ENCODE measurements at regions not wholly inside any gene's neighbourhood (a gene's known extent, or its start where the extent isn't known, plus 50 kb on each side); places are given as distances from the start of the nearest gene placed in this dataset.
"Not testable (repeated sequence)": the region's sequence is repeated elsewhere in the genome, so short reads cannot be mapped to it uniquely, and the experiment has no call there.

DNA sequence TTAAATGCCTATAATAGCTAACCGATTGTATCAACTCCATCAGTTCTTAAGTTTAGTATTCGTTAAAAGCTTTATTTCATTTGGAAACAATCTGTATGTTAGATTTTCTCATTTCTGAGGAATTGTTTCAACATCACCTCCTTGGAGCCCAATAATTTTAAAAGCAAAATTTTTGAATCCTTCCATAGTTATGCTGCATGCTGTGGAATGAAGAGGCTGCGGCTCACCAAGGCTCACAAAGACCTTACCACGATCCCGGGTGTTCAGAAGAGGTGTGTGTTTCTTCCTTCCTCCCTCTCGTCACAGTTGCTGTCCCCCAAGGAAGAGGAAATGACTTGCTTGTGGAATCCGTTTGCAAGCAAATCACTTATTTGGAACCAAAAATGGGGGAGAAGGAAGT, 143.8 kb downstream of the FGF1 start:
- DNase-seq (ENCODE audit: low read depth) = no peak

DNA sequence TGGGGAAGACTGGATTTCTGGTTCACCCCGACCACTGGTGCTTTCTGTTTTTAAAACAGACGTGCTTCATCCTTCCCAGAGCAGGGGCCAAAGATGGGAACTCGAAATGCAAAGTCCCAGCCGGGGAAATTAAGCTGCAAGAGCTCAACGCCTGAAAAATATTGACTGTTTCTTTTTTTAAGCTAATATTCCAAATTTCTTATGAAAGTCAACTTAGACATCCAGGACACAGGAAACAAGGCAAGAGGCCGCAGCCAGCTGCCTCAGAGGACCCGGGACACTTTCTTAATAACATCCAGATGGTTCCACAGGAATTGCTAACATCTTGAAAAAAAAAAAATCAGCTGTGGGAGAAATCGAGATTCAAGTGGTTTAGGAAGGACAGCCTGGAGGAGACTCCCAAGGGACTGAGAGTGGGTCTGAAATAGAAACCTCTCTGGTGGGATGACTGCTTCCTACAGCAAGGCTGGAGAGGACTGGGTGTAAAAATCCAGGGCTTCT, 144.9 kb downstream of the FGF1 start:
- DNase-seq (ENCODE audit: low read depth) = no peak

GRCh38 chr5:142539154-142539740, 146.6 kb downstream of the FGF1 start:
- DNase-seq (ENCODE audit: low read depth) = no peak

DNA sequence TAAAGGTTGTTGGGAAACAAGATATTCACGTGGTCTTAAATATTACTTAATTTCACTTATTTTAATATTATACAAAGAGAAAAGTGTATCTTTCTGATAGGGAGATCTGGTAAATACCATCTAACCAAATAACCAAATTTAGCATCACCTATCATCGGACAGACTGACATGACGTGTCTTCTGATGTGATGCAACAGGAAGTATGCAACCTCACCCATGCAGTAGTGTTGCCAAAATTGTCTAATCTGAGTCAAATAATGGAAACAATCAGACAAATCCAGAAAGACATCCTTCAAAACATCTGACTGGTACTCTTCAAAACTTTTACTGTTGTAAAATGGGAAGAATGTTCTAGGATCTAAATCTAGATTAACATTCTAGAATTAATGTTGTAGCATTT, 148.0 kb downstream of the FGF1 start:
- no peak for DNase-seq (ENCODE audit: low read depth)

- DNase-seq (ENCODE audit: low read depth) = no peak
Observed at GRCh38 chr5:142532781-142533176, 153.1 kb downstream of the FGF1 start.

- DNase-seq (ENCODE audit: low read depth) = no peak
Observed at GRCh38 chr5:142531977-142532780, 153.7 kb downstream of the FGF1 start.

DNA sequence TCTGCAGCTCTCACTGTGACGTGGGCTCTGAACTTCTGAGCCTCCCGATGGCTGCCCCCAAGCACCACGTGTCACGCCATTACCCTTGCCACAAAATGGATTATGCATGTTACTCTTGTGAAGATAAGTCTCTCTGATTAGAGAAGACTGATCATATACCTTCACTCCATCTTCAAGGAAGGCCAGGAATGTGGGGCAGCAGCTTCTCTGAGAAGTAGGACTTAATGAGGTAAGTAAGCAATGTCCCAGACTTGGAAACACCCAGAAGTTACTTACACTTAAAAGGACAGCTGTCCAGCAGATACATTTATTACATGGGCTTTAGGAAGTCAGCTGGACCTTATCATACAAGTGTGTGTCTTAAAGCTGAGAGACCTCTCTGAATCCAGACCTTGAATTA, 155.0 kb downstream of the FGF1 start:
- no peak for DNase-seq (ENCODE audit: low read depth)

- DNase-seq (ENCODE audit: low read depth) = no peak
Observed at GRCh38 chr5:142529626-142530278, 156.1 kb downstream of the FGF1 start.

GRCh38 chr5:142527664-142528295, 158.1 kb downstream of the FGF1 start:
- DNase-seq (ENCODE audit: low read depth) = no peak

GRCh38 chr5:142527234-142527633, 158.7 kb downstream of the FGF1 start:
- DNase-seq (ENCODE audit: low read depth) = no peak

GRCh38 chr5:142522983-142523382, 162.9 kb downstream of the FGF1 start:
- no peak for DNase-seq (ENCODE audit: low read depth)

DNA sequence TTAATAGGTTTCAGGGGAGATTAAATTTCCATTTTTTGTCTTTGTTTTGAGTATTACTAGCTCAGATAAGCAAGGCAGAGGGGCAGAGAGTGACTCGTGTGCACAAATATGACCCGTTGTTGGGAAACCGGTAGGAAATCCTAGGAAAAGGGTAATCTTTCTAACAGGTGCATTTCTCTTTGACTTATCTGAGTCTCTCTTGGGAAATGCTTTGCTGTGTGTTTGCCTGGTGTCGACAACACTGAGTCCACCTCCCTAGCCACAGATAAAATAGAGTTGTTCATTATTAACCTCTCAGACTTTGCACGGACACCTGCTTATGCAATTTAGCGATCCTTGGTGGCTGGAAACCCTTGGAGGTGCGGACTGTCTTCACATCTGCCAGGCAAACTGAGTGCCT, 164.2 kb downstream of the FGF1 start:
- DNase-seq (ENCODE audit: low read depth) = no peak

DNA sequence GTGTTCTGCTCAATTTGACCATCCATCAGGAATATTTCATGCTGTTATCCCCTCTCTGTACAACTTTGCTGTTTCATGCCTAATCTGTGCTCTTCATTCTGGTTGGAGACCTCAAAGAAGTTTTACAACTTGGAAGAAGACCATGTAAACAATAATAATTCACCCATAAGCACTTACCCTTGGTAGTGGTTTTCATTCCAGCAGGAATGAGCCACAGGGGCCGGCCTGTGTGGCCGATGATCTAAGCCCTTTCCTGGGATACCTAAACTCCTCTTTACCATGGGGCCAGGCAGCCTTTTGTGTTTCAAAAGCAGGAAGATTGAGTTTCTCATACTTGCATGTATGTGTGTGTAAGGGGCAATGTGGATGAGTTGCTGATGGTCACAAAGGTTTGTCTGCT, 165.0 kb downstream of the FGF1 start:
- DNase-seq (ENCODE audit: low read depth) = no peak

GRCh38 chr5:142519913-142520312, 166.0 kb downstream of the FGF1 start:
- DNase-seq (ENCODE audit: low read depth) = not testable (repeated sequence)

DNA sequence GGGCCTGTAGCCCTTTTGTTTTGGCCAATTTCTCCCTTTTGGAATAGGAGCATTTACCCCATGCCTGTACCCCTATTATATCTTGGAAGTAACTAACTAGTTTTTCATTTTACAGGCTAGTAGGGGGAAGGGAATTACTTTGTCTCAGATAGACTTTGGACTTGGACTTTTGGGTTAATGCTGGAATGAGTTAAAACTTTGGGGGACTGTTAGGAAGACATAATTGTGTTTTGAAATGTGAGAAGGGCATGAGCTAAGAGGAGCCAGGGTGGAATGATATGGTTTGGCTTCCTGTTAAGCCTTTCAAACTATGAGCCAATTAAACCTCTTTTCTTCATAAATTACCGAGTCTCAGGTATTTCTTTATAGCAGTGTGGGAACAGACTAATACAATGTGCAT, 168.1 kb downstream of the FGF1 start:
- no peak for DNase-seq (ENCODE audit: low read depth)

DNA sequence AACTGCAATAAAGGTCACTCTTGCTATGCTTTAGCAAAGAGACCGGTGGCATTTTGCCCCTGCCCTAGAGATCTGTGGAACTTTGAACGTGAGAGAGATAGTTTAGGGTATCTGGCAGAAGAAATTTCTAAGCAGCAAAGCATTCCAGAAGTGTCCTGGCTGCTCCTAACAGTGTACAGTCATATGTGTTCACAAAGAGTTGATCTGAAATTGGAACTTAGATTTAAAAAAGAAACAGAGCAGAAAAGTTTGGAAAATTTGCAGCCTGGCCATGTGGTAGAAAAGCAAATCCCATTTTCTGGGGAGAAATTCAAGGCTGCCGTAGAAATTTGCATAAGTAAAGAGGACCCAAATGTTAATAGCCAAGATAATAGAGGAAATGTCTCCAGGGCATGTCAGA, 169.2 kb downstream of the FGF1 start:
- no peak for DNase-seq (ENCODE audit: low read depth)

DNA sequence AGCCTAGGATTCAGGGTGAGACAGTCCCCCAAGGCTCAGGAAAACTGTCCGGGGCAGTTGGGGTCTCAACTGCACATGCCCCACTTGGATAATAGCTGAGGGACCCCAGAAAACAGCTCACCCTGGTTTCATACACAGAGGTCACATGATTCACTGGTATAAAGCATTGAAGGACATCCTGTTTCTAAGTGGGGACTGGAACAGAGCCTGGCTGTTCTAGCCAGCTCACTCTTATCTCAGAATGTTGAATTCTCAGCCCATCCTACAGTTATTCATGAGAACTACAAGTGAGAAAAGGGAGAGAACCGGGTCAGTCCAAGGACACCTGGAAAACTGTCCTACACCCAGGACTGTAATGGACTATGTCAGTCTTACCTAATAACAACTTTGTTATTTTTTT, 170.9 kb downstream of the FGF1 start:
- DNase-seq (ENCODE audit: low read depth) = no peak

GRCh38 chr5:142514196-142514595, 171.7 kb downstream of the FGF1 start:
- DNase-seq (ENCODE audit: low read depth) = no peak

DNA sequence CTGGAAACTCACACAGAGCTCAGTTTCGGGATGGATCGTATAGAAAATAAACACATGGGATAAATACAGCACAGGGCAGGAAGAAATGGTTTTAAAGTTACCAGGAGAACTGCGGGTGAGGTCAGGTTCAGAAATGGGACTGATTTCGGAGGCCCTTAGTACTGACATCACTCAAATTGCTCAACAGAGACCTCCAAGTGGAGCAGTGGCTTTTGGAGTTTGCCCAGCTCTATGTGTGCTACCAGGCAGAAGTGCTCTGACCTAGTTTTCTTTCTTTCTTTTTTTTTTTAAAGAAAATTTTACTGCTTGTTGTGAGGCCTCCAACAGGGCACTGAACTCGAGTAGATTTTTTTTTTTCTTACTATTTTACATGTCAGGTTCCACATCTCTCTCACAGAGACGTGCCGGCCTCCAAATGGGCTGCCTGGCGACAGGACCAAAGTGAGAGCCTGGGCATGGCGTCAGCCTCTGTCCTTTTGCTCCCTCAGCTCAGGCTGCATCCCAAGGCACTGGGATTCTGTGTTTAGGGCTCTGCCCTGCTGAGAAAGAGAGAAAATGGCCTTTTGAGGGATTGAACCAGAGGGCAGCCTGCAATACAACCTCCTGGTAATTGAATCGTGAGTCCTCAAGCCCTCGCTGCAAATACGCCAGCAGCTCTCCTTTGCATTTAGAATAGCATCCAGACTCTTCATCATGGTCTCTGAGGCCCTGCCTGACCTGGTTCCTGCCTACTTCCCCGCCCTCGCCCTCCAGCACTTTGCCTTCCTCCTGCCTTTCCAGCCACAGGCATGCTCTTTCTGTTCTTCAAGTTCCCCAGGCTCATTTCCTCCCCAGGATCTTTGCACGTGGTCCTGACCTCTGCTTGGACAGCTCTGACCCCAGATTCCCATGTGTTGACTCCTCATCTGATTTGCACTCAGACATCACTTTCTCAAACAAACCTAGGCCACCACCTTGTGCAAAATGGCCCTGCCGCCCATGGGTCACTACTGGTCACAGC, 173.5 kb downstream of the FGF1 start:
- DNase-seq (ENCODE audit: low read depth) = no peak

- DNase-seq (ENCODE audit: low read depth) = no peak
Observed at GRCh38 chr5:142511358-142511757, 174.5 kb downstream of the FGF1 start.

DNA sequence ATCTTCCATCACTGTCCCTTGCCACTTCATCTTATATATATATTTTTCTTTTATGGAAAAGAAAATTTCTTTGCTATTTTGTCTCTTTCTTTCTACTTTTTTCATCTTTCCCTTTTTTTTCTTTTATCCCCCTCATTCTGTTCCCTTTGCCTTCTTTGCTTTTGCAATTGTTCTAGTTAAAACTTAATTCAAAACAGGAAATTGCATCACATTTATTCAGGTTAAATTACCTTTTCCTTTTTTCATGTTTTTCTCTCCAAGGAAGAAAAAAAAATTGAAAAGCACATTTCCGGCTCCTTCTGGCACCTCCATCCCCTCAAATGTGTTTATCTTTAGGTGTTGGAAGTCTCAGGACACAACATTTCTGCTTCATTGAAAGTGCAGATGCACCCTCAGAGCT, 176.9 kb downstream of the FGF1 start:
- DNase-seq (ENCODE audit: low read depth) = no peak

DNA sequence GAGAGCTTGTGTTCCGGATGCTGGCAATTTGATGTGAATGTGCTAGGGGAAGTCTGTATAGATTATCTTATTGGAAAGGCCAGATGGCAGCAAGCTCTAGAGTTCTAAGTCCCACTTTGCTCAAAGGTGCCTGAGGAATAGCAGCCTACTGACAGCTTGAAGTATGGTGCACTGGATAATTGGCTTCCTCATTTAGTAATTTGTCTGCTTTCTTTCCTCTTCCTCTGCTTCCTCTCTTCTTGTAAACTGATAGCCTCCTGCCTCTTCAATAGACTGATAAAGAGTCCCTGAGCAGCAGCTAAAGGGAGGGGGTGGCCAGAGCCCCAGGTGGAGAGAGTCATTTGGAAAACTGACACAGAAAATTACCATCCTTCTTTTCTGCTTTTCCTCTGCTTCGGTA, 177.3 kb downstream of the FGF1 start:
- no peak for DNase-seq (ENCODE audit: low read depth)

All from activated T-cell treated with anti-CD3 and anti-CD28 coated beads for 24 hours (primary cell).